ENCODE measurements at regions not wholly inside any gene's neighbourhood (a gene's known extent, or its start where the extent isn't known, plus 50 kb on each side); places are given as distances from the start of the nearest gene placed in this dataset.

DNA sequence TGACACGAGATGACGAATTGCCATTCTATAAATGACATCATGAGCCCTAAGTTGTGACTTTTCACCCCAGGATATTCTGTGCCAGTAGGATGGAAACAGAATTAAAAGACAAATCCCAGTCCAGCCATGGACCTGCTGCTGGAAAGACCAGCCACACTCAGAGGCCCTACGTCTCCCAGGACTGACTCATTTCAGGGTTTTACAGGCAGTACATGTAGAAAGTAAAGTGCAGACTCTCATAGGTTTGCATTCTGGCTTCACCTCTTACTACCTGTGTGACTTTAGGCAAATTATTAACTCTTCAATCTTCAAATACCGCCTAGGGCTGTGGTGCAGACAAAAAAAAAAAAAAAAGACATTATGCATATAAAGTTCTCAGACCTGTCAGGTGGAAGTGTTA, 188.8 kb downstream of the NEBL start:
- DNase-seq = no peak
- TF ChIP-seq, protein P1, sequence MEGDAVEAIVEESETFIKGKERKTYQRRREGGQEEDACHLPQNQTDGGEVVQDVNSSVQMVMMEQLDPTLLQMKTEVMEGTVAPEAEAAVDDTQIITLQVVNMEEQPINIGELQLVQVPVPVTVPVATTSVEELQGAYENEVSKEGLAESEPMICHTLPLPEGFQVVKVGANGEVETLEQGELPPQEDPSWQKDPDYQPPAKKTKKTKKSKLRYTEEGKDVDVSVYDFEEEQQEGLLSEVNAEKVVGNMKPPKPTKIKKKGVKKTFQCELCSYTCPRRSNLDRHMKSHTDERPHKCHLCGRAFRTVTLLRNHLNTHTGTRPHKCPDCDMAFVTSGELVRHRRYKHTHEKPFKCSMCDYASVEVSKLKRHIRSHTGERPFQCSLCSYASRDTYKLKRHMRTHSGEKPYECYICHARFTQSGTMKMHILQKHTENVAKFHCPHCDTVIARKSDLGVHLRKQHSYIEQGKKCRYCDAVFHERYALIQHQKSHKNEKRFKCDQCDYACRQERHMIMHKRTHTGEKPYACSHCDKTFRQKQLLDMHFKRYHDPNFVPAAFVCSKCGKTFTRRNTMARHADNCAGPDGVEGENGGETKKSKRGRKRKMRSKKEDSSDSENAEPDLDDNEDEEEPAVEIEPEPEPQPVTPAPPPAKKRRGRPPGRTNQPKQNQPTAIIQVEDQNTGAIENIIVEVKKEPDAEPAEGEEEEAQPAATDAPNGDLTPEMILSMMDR (IDR thresholded peaks at IDR 0.05; ENCODE audit: low read depth, low read length) = no peak
- no peaks in the 10 kb centered on the region for H3K4me1 ChIP-seq
- H3K4me3 ChIP-seq (ENCODE audit: low read depth, low read length) = no peak overlapping the region
- H3K27me3 ChIP-seq = no peaks in the 10 kb centered on the region
- H3K36me3 ChIP-seq = no peaks in the 10 kb centered on the region
- H3K9me3 ChIP-seq = no peaks in the 10 kb centered on the region

DNA sequence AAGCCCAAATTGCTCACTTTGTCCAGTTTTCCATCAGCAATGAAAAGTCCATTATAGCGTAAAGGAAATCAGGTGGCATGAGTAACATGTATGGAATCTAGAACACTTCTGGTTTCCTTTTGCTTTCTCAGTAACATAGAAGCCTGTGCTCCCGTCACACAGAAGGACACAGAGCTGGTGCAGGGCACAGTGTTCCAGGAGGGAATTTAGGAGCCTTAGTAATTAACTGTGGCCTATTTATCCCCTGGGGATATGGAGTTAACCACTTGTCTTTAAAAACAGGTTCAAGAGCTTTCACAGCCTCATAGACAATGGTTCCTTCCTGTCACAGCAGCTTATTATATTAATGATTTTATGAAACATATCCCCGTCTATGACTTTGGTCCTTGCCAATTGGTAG, 189.9 kb downstream of the NEBL start:
- DNase-seq = no peak
- no peaks in the 10 kb centered on the region for H3K4me1 ChIP-seq
- TF ChIP-seq, protein P1 (IDR thresholded peaks at IDR 0.05; ENCODE audit: low read depth, low read length) = no peak

DNA sequence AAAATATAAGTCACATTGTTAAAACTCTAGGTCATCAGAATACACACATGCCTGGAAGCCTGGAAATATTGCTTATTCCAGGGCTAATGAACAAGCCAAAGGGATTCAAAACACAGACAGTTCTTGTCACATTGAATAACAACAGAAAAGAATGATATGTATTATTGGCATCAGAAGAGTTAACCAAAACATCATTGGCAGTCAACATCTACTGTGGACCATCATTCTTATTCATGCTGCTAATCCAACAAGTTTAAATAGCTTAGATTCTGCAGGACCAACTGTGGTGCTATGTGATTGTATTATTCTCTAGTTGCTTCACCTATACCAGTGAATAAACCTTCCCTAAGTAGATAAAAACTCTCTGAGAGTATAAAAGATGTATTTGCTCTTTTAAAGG, 198.3 kb downstream of the NEBL start:
- TF ChIP-seq, protein P1 (IDR thresholded peaks at IDR 0.05; ENCODE audit: low read depth, low read length) = no peak
- no peaks in the 10 kb centered on the region for H3K9me3 ChIP-seq

More for the DNA sequence above, 189.9 kb downstream of the NEBL start:
- Histone ChIP-seq H3K27me3 (no peaks in the 10 kb centered on the region), H3K36me3 (no peaks in the 10 kb centered on the region), H3K4me3 (ENCODE audit: low read depth, low read length) (no peak overlapping the region), H3K9me3 (no peaks in the 10 kb centered on the region)

DNA sequence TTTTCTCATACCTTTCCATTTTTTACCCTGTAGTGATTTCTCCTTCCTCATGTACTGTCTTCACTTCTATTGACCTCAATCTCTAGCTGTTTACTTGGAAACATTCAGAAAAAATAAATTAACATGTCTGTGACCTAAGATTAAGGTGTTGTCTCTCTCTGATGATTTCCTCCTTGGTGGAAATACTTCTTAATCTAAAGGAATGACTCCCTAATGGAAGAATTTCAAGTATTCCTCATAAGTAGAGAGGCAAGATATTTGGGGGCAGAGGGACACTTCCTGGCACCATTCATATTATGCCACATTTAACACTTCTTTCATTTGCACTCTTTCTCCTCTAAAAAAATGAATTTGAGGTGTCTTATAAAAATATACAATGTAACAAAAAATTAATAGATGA, 202.8 kb downstream of the NEBL start:
- TF ChIP-seq, protein P1 (IDR thresholded peaks at IDR 0.05; ENCODE audit: low read depth, low read length) = no peak
- no peak for DNase-seq
- Histone ChIP-seq H3K4me1 (no peaks in the 10 kb centered on the region), H3K36me3 (no peaks in the 10 kb centered on the region), H3K9me3 (no peaks in the 10 kb centered on the region), H3K4me3 (ENCODE audit: low read depth, low read length) (no peak overlapping the region), H3K27me3 (no peaks in the 10 kb centered on the region)

More for the DNA sequence above, 198.3 kb downstream of the NEBL start:
- no peaks in the 10 kb centered on the region for H3K4me1 ChIP-seq
- no peaks in the 10 kb centered on the region for H3K36me3 ChIP-seq
- H3K4me3 ChIP-seq (ENCODE audit: low read depth, low read length) = no peak overlapping the region
- no peak for DNase-seq
- no peaks in the 10 kb centered on the region for H3K27me3 ChIP-seq

DNA sequence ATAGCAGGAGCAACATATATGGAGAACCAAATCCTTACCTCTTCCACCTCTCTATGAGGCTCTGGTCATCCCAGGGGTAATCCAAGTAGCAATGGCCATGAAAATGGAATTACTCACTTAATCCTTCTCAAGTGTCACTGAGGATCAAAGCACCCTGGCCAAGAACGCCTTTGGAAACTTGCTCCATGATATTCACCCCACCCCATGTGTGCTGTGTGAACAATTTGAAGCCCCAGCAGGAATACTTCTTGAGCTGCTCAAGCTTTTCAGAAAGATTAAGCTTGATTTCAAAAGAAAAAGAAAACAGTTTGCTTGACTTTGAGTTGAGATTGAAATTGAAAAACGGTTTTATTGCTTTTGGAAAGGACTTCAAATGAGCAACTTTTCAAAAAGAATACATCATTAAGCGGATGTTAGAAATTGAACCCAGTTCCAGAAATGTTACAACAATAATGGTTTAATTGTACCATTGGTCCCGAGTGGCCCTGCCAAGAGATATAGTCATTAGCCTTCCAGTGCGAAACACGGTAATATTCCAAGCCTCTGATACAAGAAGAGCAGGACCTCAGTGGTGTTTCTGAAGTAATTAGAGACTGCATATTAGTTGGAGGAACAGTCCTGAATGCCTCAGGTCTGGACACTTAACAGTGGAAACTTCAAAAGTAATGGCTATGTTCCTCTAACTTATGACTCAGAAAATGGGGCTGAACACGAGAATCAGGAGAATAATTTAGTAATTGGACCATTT, 208.1 kb downstream of the NEBL start:
- Histone ChIP-seq H3K36me3 (no peaks in the 10 kb centered on the region), H3K27me3 (no peaks in the 10 kb centered on the region), H3K4me3 (ENCODE audit: low read depth, low read length) (no peak overlapping the region), H3K4me1 (no peaks in the 10 kb centered on the region), H3K9me3 (no peaks in the 10 kb centered on the region)
- DNase-seq = no peak
- TF ChIP-seq, protein P1 (IDR thresholded peaks at IDR 0.05; ENCODE audit: low read depth, low read length) = no peak

DNA sequence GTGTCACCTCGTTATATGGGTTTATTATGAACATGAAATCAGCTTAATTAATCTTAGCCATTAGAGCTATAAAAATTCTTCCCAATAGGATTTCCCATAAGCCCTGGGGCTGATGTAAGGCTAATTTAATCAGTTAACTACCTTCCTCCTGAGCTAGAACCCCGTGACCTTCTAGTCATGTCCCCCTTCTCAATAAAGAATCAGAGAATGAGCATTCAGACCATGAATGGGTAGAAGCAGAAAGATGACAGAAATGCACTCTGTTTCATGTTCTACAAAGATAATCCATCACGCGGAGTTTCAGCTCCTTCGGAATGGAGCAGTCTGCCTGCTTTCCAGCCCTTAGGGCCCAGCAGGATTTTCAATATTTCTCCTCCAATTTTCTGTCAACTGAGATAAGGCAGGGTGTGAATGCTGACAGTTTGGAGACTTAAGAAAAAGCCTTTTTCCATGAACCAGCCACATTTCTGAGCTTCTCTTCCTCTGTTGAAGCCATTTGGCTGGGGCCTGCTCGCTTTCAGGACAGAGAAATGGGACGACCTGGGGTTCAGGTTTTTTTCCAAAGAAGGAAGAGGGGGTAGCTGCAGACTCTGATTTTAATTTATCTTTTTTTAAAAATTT, 211.0 kb downstream of the NEBL start:
- TF ChIP-seq, protein P1 (IDR thresholded peaks at IDR 0.05; ENCODE audit: low read depth, low read length) = no peak
- H3K4me3 ChIP-seq (ENCODE audit: low read depth, low read length) = no peak overlapping the region
- H3K27me3 ChIP-seq = no peaks in the 10 kb centered on the region
- DNase-seq = no peak
- no peaks in the 10 kb centered on the region for H3K36me3 ChIP-seq
- H3K9me3 ChIP-seq = no peaks in the 10 kb centered on the region
- no peaks in the 10 kb centered on the region for H3K4me1 ChIP-seq

Measured in BE2C (cell line).